ENCODE measurements at regions not wholly inside any gene's neighbourhood (a gene's known extent, or its start where the extent isn't known, plus 50 kb on each side); places are given as distances from the start of the nearest gene placed in this dataset.
A peak's percentile ranks its signal among the peaks of the same experiment; 100 is the strongest.

GRCh38 chr5:106699198-106699597 lies 971.5 kb downstream of the EFNA5 start:
- H3K4me3 ChIP-seq (ENCODE audit: low read depth, low read length): no peak overlapping the region
- DNase-seq (ENCODE audit: low read depth): no peak
- in situ Hi-C loops (cut with HindIII; ENCODE audit: low sequenced_read_pairs): no loop called here
- TF ChIP-seq CTCF (IDR thresholded peaks at IDR 0.05; ENCODE audit: low read depth, low read length, missing control alignments): no peak

GRCh38 chr5:106698169-106698568 lies 972.6 kb downstream of the EFNA5 start:
- no peak for TF ChIP-seq CTCF (IDR thresholded peaks at IDR 0.05; ENCODE audit: low read depth, low read length, missing control alignments)
- no peak for DNase-seq (ENCODE audit: low read depth)
- in situ Hi-C loops (cut with HindIII; ENCODE audit: low sequenced_read_pairs): no loop called here
- H3K4me3 ChIP-seq (ENCODE audit: low read depth, low read length): no peak overlapping the region

- in situ Hi-C loops (cut with HindIII; ENCODE audit: low sequenced_read_pairs): no loop called here
- no peak for TF ChIP-seq CTCF (IDR thresholded peaks at IDR 0.05; ENCODE audit: low read depth, low read length, missing control alignments)
These were observed 979.0 kb downstream of the EFNA5 start for GRCh38 chr5:106691701-106692100.

GRCh38 chr5:106690585-106690984 lies 980.2 kb downstream of the EFNA5 start:
- in situ Hi-C loops (cut with HindIII; ENCODE audit: low sequenced_read_pairs): no loop called here
- DNase-seq (ENCODE audit: low read depth): no peak
- H3K4me3 ChIP-seq (ENCODE audit: low read depth, low read length): no peak overlapping the region
- TF ChIP-seq CTCF (IDR thresholded peaks at IDR 0.05; ENCODE audit: low read depth, low read length, missing control alignments): no peak

More at GRCh38 chr5:106691701-106692100, 979.0 kb downstream of the EFNA5 start:
- no peak overlapping the region for H3K4me3 ChIP-seq (ENCODE audit: low read depth, low read length)
- no peak for DNase-seq (ENCODE audit: low read depth)

GRCh38 chr5:106680330-106680729 lies 990.4 kb downstream of the EFNA5 start:
- in situ Hi-C loops (cut with HindIII; ENCODE audit: low sequenced_read_pairs): no loop called here
- no peak for TF ChIP-seq CTCF (IDR thresholded peaks at IDR 0.05; ENCODE audit: low read depth, low read length, missing control alignments)
- DNase-seq (ENCODE audit: low read depth): peak; percentile 3
- H3K4me3 ChIP-seq (ENCODE audit: low read depth, low read length): peak overlapping the region; percentile 7

- TF ChIP-seq CTCF (IDR thresholded peaks at IDR 0.05; ENCODE audit: low read depth, low read length, missing control alignments): no peak
- in situ Hi-C loops (cut with HindIII; ENCODE audit: low sequenced_read_pairs): no loop called here
- DNase-seq (ENCODE audit: low read depth): no peak
- H3K4me3 ChIP-seq (ENCODE audit: low read depth, low read length): no peak overlapping the region
These were observed 993.7 kb downstream of the EFNA5 start for GRCh38 chr5:106677057-106677456.

- in situ Hi-C loops (cut with HindIII; ENCODE audit: low sequenced_read_pairs): no loop called here
- no peak overlapping the region for H3K4me3 ChIP-seq (ENCODE audit: low read depth, low read length)
- no peak for TF ChIP-seq CTCF (IDR thresholded peaks at IDR 0.05; ENCODE audit: low read depth, low read length, missing control alignments)
- DNase-seq (ENCODE audit: low read depth): no peak
These were observed 995.0 kb downstream of the EFNA5 start for GRCh38 chr5:106675687-106676086.
